Panc1 (cell line): ENCODE measurements at regions not wholly inside any gene's neighbourhood (a gene's known extent, or its start where the extent isn't known, plus 50 kb on each side); places are given as distances from the start of the nearest gene placed in this dataset.

Experiments
- ATAC-seq: fragments of 200-7000 bp; cut with Tn5 transposase; 2 replicates; pipeline ENCODE4 v1.9.1; 2020; ENCODE audit warnings: mild to moderate bottlenecking, moderate library complexity
- BruUV-seq: library from RNA; stranded (reverse); fragments of 400-500 nt; replicated peaks from 2 replicates; lab custom pipeline; 2021; lab: Mats Ljungman, UMichigan
- CTCF ChIA-PET: fragments of 300-600 bp; sonication (Branson Sonifier 250); formaldehyde crosslinking; loops from one replicate; lab custom pipeline; 2022; ENCODE audit warnings: antibody characterized with exemption; lab: Charles Lee
- POLR2A ChIA-PET: fragments of 300-600 bp; sonication (Branson Sonifier 250); formaldehyde crosslinking; loops from one replicate; lab custom pipeline; 2022; ENCODE audit warnings: antibody characterized with exemption; lab: Charles Lee
- DNase-seq: peaks from one replicate; pipeline ENCODE4 v3.0.0-alpha.2; 2010; ENCODE audit warnings: low read depth, low spot score
- H3K27ac ChIP-seq: 2 replicates; pipeline ENCODE4 v1.5.1; 2011; ENCODE audit warnings: mild to moderate bottlenecking, low read length, inconsistent platforms
- H3K27me3 ChIP-seq: fragments of 200-500 bp; sonication (Bioruptor generic); 2 replicates; pipeline ENCODE4 v1.6.0; 2014; ENCODE audit warnings: low read length, inconsistent platforms; ENCODE audit not compliant: control insufficient read depth, insufficient read depth
- H3K36me3 ChIP-seq: fragments of 200-500 bp; sonication (Bioruptor generic); 2 replicates; pipeline ENCODE4 v1.5.1; 2014; ENCODE audit warnings: inconsistent platforms, mild to moderate bottlenecking, low read length, moderate library complexity; ENCODE audit not compliant: control insufficient read depth, insufficient read depth
- H3K4me1 ChIP-seq: 2 replicates; pipeline ENCODE4 v1.5.1; 2011; ENCODE audit warnings: inconsistent platforms, mild to moderate bottlenecking, low read length, moderate library complexity; ENCODE audit not compliant: control insufficient read depth, insufficient read depth
- H3K4me3 ChIP-seq, 2 experiments: 2 replicates each; pipeline ENCODE4 v1.5.1; 2011 to 2012; ENCODE audit warnings: low read depth in 2 of 2, low read length in 2 of 2, mild to moderate bottlenecking in 2 of 2, inconsistent platforms in 1 of 2, moderate library complexity in 1 of 2
- H3K9me3 ChIP-seq: fragments of 200-500 bp; sonication (Bioruptor generic); 2 replicates; pipeline ENCODE4 v1.5.1; 2014; ENCODE audit warnings: low read depth, mild to moderate bottlenecking, inconsistent platforms, low read length, moderate library complexity; ENCODE audit not compliant: control insufficient read depth, insufficient read depth
- POLR2AphosphoS5 ChIP-seq: IDR thresholded peaks from 2 replicates; pipeline ENCODE4 v1.6.1; 2012; ENCODE audit warnings: mild to moderate bottlenecking, low read depth, low read length, moderate library complexity
- REST ChIP-seq, 2 experiments: IDR thresholded peaks; 2 replicates each; pipeline ENCODE4 v1.6.1; 2011 to 2012; ENCODE audit warnings: low read depth in 2 of 2, control low read depth in 1 of 2, low read length in 1 of 2, mild to moderate bottlenecking in 1 of 2, moderate library complexity in 1 of 2; ENCODE audit not compliant: insufficient read depth in 1 of 2
- SIN3A ChIP-seq: IDR thresholded peaks from 2 replicates; pipeline ENCODE4 v1.6.1; 2012; ENCODE audit warnings: low read depth, mild to moderate bottlenecking, low read length, moderate library complexity, borderline replicate concordance; ENCODE audit not compliant: insufficient read depth
- in situ Hi-C: cut with HindIII; loops from 2 replicates; pipeline ENCODE4 v1.10.0; 2016; ENCODE audit warnings: low sequenced_read_pairs, low pct_unique_long_range_greater_than_20kb
- intact Hi-C: fragments of 100-400 bp; cut with micrococcal nuclease; formaldehyde crosslinking; loops from one replicate; pipeline ENCODE4 v1.10.0; 2022; ENCODE audit not compliant: unreplicated experiment
- TF ChIP-seq, protein P1 (sequence below): fragments of 450-650 bp; IDR thresholded peaks from 2 replicates; pipeline ENCODE4 v1.5.1; 2017; ENCODE audit warnings: mild to moderate bottlenecking

GRCh38 chr6:139522511-139523220, 148.2 kb upstream of the CITED2 start:
- DNase-seq (no peak), ATAC-seq (no peak)
- CTCF ChIA-PET = no interaction called here
- Histone ChIP-seq H3K27ac (peak overlapping the region; percentile 18; the same call in 1 of the 2 replicates), H3K36me3 (no peaks in the 10 kb centered on the region), H3K9me3 (peaks cover 3% of the 10 kb centered on the region; the same call in 1 of the 2 replicates), H3K27me3 (no peaks in the 10 kb centered on the region), H3K4me1 (no peaks in the 10 kb centered on the region), H3K4me3 (no peak overlapping the region)
- POLR2A ChIA-PET = no interaction called here
- in situ Hi-C loops (no loop called here), intact Hi-C loops (no loop called here)
- no peak for TF ChIP-seq SIN3A
- no peak for TF ChIP-seq REST (IDR thresholded peaks at IDR 0.05; ENCODE audit: insufficient read depth in 1 of 2, low read depth in 2 of 2, low read length in 1 of 2)
- TF ChIP-seq, protein P1, sequence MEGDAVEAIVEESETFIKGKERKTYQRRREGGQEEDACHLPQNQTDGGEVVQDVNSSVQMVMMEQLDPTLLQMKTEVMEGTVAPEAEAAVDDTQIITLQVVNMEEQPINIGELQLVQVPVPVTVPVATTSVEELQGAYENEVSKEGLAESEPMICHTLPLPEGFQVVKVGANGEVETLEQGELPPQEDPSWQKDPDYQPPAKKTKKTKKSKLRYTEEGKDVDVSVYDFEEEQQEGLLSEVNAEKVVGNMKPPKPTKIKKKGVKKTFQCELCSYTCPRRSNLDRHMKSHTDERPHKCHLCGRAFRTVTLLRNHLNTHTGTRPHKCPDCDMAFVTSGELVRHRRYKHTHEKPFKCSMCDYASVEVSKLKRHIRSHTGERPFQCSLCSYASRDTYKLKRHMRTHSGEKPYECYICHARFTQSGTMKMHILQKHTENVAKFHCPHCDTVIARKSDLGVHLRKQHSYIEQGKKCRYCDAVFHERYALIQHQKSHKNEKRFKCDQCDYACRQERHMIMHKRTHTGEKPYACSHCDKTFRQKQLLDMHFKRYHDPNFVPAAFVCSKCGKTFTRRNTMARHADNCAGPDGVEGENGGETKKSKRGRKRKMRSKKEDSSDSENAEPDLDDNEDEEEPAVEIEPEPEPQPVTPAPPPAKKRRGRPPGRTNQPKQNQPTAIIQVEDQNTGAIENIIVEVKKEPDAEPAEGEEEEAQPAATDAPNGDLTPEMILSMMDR = no peak
- no peak for TF ChIP-seq POLR2AphosphoS5
- BruUV-seq = no TSS peak

DNA sequence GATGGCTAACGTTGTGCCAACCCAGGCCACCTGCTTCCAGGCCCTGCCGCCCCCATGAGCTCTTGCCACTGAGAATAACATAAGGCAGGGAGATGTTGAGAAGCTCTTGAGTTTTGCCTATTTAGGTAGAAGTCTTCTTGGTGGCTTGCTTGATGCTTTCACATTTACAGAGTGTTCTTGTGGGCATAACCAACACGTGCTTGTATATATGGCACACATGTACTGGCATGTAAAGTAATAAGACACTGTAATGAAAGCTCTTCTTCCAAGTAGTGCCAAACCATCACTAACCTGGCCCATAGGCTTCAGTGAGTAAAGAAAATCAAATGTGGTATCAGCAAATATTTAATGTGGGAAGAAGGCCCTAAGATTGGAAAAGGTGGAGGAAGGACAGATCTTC, 146.9 kb upstream of the CITED2 start:
- CTCF ChIA-PET = no interaction called here
- no peak overlapping the region for H3K4me3 ChIP-seq
- no peaks in the 10 kb centered on the region for H3K4me1 ChIP-seq
- H3K27me3 ChIP-seq = no peaks in the 10 kb centered on the region
- ATAC-seq (no peak), DNase-seq (no peak)
- TF ChIP-seq REST (IDR thresholded peaks at IDR 0.05; ENCODE audit: insufficient read depth in 1 of 2, low read depth in 2 of 2, low read length in 1 of 2) = no peak
- no peaks in the 10 kb centered on the region for H3K9me3 ChIP-seq
- H3K36me3 ChIP-seq = no peaks in the 10 kb centered on the region
- no TSS peak for BruUV-seq
- no peak overlapping the region; the same call in 1 of the 2 replicates for H3K27ac ChIP-seq
- POLR2A ChIA-PET = no interaction called here
- in situ Hi-C loops (no loop called here), intact Hi-C loops (no loop called here)
